ENCODE measurements at regions not wholly inside any gene's neighbourhood (a gene's known extent, or its start where the extent isn't known, plus 50 kb on each side); places are given as distances from the start of the nearest gene placed in this dataset.
A peak's percentile ranks its signal among the peaks of the same experiment; 100 is the strongest.

- no peak for TF ChIP-seq CTCF (IDR thresholded peaks at IDR 0.05; ENCODE audit: low read length, missing control alignments)
- no peak overlapping the region for H3K4me3 ChIP-seq (replicated peaks; ENCODE audit: low read depth, low read length)
- no peak for DNase-seq (ENCODE audit: low read depth)
These were observed 203.5 kb upstream of the PLXNC1 start for GRCh38 chr12:93944911-93945310.

GRCh38 chr12:93946542-93947150, 201.7 kb upstream of the PLXNC1 start:
- H3K4me3 ChIP-seq (replicated peaks; ENCODE audit: low read depth, low read length), result no peak overlapping the region
- peak; percentile 20 for DNase-seq (ENCODE audit: low read depth)
- TF ChIP-seq CTCF (IDR thresholded peaks at IDR 0.05; ENCODE audit: low read length, missing control alignments), result no peak

DNA sequence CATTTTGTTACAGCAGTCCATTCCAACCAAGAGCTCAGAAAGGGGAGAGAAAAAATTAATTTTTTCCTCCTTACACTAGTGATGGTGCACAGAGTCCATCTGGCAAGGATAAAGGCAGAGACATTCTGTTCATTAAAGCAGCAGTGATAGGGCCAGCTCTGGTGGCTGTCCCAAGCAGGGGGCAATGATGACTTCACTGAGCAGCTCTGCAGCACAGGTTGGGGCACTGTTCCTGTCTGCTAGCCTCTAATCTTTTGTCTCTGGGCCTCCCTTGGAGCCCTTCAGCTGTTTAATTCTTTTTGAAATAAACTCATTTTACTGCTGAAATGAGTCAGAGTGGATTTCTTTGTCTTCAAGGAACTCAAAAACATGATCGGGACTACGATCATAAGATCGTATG, 200.9 kb upstream of the PLXNC1 start:
- no peak for DNase-seq (ENCODE audit: low read depth)
- H3K4me3 ChIP-seq (replicated peaks; ENCODE audit: low read depth, low read length), result no peak overlapping the region
- no peak for TF ChIP-seq CTCF (IDR thresholded peaks at IDR 0.05; ENCODE audit: low read length, missing control alignments)

GRCh38 chr12:93950311-93950710, 198.1 kb upstream of the PLXNC1 start:
- no peak for DNase-seq (ENCODE audit: low read depth)
- H3K4me3 ChIP-seq (replicated peaks; ENCODE audit: low read depth, low read length), result no peak overlapping the region
- TF ChIP-seq CTCF (IDR thresholded peaks at IDR 0.05; ENCODE audit: low read length, missing control alignments), result no peak

- DNase-seq (ENCODE audit: low read depth), result no peak
- no peak overlapping the region for H3K4me3 ChIP-seq (replicated peaks; ENCODE audit: low read depth, low read length)
- no peak for TF ChIP-seq CTCF (IDR thresholded peaks at IDR 0.05; ENCODE audit: low read length, missing control alignments)
These were observed 193.9 kb upstream of the PLXNC1 start for GRCh38 chr12:93954166-93955112.

DNA sequence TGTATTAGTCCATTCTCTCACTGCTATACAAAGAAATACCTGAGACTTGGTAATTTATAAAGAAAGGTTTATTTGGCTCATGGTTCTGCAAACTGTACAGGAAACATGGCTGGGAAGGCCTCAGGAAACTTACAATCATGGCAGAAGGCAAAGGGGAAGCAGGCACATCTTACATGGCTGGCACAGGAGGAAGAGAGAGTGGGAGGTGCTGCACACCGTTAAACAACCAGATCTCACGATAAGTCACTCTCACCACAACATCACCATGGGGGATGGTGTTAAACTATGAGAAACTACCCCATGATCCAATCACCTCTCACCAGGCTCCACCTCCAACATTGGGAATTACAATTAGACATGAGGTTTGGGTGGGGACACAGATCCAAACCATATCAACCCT, 191.8 kb upstream of the PLXNC1 start:
- DNase-seq (ENCODE audit: low read depth), result no peak
- no peak for TF ChIP-seq CTCF (IDR thresholded peaks at IDR 0.05; ENCODE audit: low read length, missing control alignments)
- no peak overlapping the region for H3K4me3 ChIP-seq (replicated peaks; ENCODE audit: low read depth, low read length)
